Calu3 (cell line): ENCODE measurements at regions not wholly inside any gene's neighbourhood (a gene's known extent, or its start where the extent isn't known, plus 50 kb on each side); places are given as distances from the start of the nearest gene placed in this dataset.

Experiments
- BruUV-seq: library from RNA; stranded (reverse); fragments of 400-500 nt; replicated peaks from 2 replicates; lab custom pipeline; 2021; lab: Mats Ljungman, UMichigan
- CTCF ChIA-PET: fragments of 300-600 bp; sonication (Branson Sonifier 250); formaldehyde crosslinking; loops from one replicate; lab custom pipeline; 2022; ENCODE audit warnings: antibody characterized with exemption; lab: Charles Lee
- DNase-seq: peaks from one replicate; pipeline ENCODE4 v3.0.0; 2022
- H3K27ac Mint-ChIP-seq: one replicate; pipeline ENCODE4 v1.8.0; 2022; ENCODE audit warnings: mixed read lengths; ENCODE audit not compliant: unreplicated experiment
- H3K27me3 Mint-ChIP-seq: one replicate; pipeline ENCODE4 v1.8.0; 2022; ENCODE audit warnings: mixed read lengths; ENCODE audit not compliant: unreplicated experiment
- H3K36me3 Mint-ChIP-seq: one replicate; pipeline ENCODE4 v1.8.0; 2022; ENCODE audit warnings: mild to moderate bottlenecking, moderate library complexity, mixed read lengths; ENCODE audit not compliant: insufficient read depth, unreplicated experiment
- H3K4me1 Mint-ChIP-seq: one replicate; pipeline ENCODE4 v1.8.0; 2022; ENCODE audit warnings: mild to moderate bottlenecking, low read depth, mixed read lengths; ENCODE audit not compliant: unreplicated experiment
- H3K4me3 Mint-ChIP-seq: one replicate; pipeline ENCODE4 v1.8.0; 2022; ENCODE audit warnings: mild to moderate bottlenecking, low read depth, moderate library complexity, mixed read lengths; ENCODE audit not compliant: unreplicated experiment
- H3K9me3 Mint-ChIP-seq: one replicate; pipeline ENCODE4 v1.8.0; 2022; ENCODE audit warnings: low read depth, mixed read lengths; ENCODE audit not compliant: unreplicated experiment
- intact Hi-C: fragments of 100-400 bp; cut with micrococcal nuclease; formaldehyde crosslinking; loops from one replicate; pipeline ENCODE4 v1.10.0; 2022; ENCODE audit not compliant: unreplicated experiment
- TF ChIP-seq, protein P1 (sequence below): fragments of 200-600 bp; IDR thresholded peaks from one replicate; pipeline ENCODE4 v1.8.0; 2022; ENCODE audit warnings: antibody characterized with exemption; ENCODE audit not compliant: unreplicated experiment

DNA sequence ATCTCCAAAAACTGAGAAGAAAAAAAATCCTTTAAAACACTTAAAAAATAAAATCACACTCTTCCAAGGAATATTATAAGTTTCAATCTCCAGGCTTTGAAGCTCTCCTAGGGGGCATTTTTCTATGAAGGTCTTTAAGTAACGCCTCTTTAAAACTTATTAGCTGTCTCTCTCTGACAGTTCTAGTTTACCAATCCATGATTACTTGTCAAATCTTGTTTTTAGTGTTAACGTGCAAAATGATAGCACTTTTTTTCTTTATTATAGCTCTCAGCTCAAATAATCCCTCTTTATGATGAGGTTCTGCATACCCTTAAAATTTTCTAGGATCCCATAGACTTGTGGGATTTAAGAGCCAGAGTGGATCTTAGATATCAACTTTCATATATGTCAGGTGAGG lies 369.0 kb downstream of the DOK5 start:
- Mint-ChIP-seq H3K27ac (no peak overlapping the region), H3K4me3 (no peak overlapping the region), H3K4me1 (no peaks in the 10 kb centered on the region), H3K9me3 (peaks cover 3% of the 10 kb centered on the region), H3K27me3 (peaks cover 54% of the 10 kb centered on the region), H3K36me3 (no peaks in the 10 kb centered on the region)
- TF ChIP-seq, protein P1, sequence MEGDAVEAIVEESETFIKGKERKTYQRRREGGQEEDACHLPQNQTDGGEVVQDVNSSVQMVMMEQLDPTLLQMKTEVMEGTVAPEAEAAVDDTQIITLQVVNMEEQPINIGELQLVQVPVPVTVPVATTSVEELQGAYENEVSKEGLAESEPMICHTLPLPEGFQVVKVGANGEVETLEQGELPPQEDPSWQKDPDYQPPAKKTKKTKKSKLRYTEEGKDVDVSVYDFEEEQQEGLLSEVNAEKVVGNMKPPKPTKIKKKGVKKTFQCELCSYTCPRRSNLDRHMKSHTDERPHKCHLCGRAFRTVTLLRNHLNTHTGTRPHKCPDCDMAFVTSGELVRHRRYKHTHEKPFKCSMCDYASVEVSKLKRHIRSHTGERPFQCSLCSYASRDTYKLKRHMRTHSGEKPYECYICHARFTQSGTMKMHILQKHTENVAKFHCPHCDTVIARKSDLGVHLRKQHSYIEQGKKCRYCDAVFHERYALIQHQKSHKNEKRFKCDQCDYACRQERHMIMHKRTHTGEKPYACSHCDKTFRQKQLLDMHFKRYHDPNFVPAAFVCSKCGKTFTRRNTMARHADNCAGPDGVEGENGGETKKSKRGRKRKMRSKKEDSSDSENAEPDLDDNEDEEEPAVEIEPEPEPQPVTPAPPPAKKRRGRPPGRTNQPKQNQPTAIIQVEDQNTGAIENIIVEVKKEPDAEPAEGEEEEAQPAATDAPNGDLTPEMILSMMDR: no peak
- CTCF ChIA-PET: no interaction called here
- intact Hi-C loops: no loop called here
- no TSS peak for BruUV-seq
- no peak for DNase-seq

DNA sequence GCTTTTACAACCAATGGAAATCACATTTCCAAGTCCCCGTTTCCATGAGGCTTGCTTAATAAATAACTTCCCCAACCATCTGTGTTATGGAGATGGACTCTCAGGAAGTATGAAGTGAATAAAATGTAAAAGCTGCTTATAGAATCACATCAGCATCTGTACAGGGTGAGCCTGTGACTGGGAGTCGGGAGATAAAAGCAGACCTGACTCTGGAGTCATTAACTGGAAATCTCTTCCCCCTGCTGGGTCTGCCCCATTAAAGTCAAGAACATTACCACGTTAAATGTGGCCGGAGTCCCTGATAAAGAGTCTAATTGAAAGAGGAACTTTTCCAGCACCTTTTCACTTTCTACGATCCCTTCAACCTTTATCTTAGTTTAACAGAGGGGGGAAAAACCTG lies 368.5 kb downstream of the DOK5 start:
- CTCF ChIA-PET: no interaction called here
- DNase-seq: no peak
- Mint-ChIP-seq H3K4me1 (no peaks in the 10 kb centered on the region), H3K4me3 (no peak overlapping the region), H3K9me3 (peaks cover 3% of the 10 kb centered on the region), H3K36me3 (no peaks in the 10 kb centered on the region), H3K27me3 (peaks cover 51% of the 10 kb centered on the region), H3K27ac (no peak overlapping the region)
- intact Hi-C loops: no loop called here
- TF ChIP-seq, protein P1: no peak
- BruUV-seq: no TSS peak

DNA sequence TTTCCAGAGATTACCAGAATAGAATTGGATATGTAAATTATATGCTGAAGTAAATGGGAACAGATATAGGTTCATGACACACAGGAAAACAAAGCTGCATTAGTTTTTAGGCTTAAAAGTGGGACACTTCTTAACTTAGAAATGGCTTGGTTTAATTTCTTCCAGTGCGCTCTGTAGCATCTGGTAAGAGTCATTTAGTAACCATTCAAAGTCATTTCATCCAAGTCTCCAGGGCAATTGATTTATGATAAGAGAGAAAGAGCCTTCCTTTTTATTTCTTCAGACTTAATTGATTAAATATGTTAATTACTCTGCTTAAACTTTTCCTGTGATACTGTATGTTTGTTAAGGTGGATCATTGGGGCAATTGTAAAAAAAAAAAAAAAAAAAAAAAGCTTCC lies 368.0 kb downstream of the DOK5 start:
- CTCF ChIA-PET: no interaction called here
- no TSS peak for BruUV-seq
- no peak for DNase-seq
- TF ChIP-seq, protein P1: no peak
- Mint-ChIP-seq H3K4me3 (no peak overlapping the region), H3K4me1 (no peaks in the 10 kb centered on the region), H3K27me3 (peaks cover 51% of the 10 kb centered on the region), H3K36me3 (no peaks in the 10 kb centered on the region), H3K27ac (no peak overlapping the region), H3K9me3 (peaks cover 3% of the 10 kb centered on the region)
- intact Hi-C loops: no loop called here

DNA sequence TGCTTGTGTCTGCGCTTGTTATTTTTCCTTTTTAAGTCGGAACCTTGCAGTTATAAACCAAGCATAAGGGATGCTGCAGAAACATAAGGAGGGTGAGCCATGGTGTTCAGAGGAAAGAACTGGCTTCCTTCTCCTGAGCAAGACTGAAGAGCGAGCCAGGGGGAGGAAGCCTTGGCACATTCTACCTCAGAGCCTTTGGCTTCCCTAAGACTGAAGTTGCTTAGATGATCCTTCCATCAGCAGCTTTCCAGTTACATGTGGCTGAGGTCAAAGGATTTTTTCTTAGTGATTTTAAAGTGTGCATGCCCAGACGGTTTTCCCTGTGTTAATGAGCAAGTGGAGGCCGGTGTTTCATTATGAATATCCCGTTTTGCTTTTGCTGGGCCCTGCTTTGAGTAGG lies 363.8 kb downstream of the DOK5 start:
- DNase-seq: no peak
- CTCF ChIA-PET: interaction anchor here (0.6 kb wide), 1 partner anchor 918 kb away, joined by 6 read pairs; no protein-coding TSS in a partner anchor
- Mint-ChIP-seq H3K4me1 (no peaks in the 10 kb centered on the region), H3K9me3 (peaks cover 3% of the 10 kb centered on the region), H3K27me3 (peaks cover 28% of the 10 kb centered on the region), H3K27ac (no peak overlapping the region), H3K36me3 (no peaks in the 10 kb centered on the region), H3K4me3 (no peak overlapping the region)
- intact Hi-C loops: no loop called here
- TF ChIP-seq, protein P1: no peak
- BruUV-seq: no TSS peak
